GM18507 (cell line): ENCODE measurements at regions not wholly inside any gene's neighbourhood (a gene's known extent, or its start where the extent isn't known, plus 50 kb on each side); places are given as distances from the start of the nearest gene placed in this dataset.

Source experiments
- DNase-seq: peaks from one replicate; pipeline ENCODE4 v3.0.0; 2011; ENCODE audit warnings: low read depth; ENCODE audit not compliant: insufficient read length; ENCODE audit errors: extremely low spot score
- FAIRE-seq: peaks from 2 replicates; lab custom pipeline; 2011; peaks lifted over from hg19 to GRCh38; lab: Jason Lieb, UNC

DNA sequence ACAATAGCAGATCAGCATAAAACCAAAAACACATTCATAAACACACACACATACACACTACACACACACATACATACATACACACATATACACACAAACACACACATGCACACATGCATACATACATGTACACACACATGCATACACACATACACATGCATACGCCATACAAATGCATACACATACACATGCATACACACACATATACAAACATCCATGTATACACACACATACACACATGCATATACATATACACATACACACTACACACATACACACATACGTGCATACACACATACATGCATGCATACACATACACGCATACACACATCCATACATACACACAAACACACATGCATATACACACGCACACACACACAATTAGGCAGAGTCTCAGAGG is 490.1 kb downstream of the TNS1 start:
- DNase-seq (no peak), FAIRE-seq (no peak)

DNA sequence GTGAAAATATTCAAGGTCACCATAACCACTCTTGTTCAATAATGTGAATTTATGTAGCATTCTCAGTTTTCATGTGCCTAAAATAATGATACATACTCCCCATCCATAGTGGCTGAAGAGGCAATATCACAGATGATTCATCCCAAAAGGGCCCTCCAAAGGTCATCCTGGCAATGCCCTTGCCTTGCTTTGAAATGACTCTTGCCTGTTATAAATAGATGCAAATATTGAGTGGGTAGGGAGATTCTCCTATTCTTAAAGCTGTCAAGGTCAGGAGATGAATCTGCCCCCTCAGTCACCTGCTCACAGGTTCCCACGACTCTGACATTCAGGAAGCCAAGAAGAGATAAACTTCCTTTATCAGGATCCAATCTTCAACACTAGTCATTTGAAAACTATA is 490.5 kb downstream of the TNS1 start:
- FAIRE-seq (no peak), DNase-seq (no peak)

DNA sequence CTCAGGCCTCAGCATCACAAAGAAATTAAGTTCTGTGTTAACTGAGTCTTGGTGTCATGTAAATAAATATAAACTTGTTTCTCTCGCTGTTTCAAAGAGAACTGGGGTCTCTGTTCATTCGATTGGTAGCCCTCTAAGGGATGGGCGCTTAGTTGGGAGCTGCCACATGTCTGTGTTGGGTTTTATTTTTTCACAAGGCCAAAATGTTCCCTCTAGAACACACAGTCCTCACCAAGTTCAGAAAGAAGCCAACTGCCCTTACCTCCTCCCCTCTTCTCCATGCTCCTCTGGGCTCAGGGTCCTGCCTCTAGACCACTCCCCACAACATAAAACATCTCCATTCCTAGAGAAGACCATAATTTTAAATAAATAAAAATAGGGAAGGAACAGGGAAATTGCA is 490.9 kb downstream of the TNS1 start:
- FAIRE-seq: no peak
- DNase-seq: no peak

DNA sequence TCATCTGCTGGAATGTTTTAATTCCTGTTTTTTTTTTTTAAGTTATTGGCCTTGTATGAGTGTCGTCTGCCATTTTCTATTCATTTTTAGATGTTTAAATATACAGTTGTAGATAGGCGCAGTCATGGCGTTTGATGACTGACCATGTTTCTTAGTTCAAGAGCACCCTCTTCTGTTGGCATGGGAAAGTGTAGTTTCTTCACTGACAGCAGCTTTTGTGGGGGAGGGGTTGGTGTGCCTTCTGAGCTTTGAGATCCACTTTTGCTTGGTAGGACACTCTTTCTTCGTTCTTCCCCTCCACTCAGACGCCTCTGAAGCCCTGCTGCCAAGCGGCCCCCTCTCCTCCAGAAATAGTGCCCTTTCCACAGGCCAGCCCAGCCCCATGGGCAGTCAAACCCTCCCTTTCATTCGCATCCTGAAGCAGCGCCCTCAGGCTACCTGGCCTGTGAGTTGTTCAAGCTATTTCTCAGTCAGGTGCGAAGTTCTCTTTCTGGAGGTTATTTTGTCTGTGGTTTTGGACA is 492.0 kb downstream of the TNS1 start:
- FAIRE-seq (peak; percentile 88), DNase-seq (peak; percentile 40)

DNA sequence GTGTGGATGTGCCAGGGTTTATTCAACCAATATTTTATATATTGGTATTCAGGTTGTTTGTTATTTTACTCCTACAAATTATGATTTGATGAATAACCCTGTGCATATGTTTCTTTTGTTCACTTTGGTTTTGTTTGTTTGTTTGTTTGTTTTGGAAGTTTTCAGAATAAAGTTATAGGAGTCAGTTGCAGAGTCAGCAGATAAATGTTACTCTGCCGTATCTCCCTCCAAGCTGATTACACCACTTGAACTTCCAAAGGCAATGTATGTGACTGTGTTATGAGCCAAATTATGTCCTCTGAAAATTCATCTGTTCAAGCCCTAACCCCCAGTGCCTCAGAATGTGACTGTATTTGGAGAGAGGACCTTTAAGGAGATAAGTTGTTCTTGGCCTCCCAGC is 497.5 kb downstream of the TNS1 start:
- FAIRE-seq (no peak), DNase-seq (no peak)

DNA sequence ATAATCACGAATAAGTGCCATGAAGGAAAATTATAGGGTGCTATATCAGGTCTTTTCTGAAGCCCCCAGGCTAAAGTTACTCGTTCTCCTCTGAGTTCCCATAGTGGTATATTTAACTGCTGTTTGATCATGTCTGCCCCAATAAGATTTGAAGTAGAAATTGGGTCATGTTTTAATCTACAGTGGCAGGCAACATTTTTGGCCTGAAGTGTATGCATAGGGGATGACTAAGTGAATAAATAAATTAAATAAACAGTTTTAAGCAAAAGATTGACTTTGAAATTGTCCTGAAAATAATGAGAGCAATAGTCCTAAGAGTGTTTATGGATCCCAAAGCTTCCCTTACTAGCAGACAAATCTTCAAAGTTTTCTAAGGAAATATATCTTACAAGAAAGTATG is 500.9 kb downstream of the TNS1 start:
- FAIRE-seq: no peak

DNA sequence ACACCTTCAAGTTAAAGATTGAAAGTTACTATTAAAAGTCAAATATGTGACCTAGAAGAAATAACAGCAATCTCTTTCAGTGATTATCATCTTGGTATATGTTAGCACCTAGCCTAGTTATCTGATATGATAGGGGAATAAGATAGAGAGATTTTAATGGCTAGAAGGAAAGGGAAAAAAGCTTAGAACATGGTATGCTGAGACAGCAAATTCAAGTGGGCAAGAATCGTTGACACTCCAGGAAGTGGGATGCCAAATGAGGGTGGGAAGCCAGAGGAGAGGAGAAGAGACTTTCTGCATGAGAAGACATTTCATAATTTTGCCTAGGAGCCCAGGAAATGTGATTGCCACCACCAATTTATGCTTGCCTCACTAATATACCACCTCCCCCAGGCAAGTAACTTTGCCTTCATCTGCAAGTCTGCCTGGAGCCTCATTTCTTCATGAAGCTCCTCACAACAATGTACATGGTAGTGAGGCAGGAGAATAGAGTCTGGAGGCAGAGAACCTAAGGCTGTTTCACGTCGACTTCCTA is 504.9 kb downstream of the TNS1 start:
- no peak for FAIRE-seq

More for the DNA sequence above, 500.9 kb downstream of the TNS1 start:
- DNase-seq: no peak

DNA sequence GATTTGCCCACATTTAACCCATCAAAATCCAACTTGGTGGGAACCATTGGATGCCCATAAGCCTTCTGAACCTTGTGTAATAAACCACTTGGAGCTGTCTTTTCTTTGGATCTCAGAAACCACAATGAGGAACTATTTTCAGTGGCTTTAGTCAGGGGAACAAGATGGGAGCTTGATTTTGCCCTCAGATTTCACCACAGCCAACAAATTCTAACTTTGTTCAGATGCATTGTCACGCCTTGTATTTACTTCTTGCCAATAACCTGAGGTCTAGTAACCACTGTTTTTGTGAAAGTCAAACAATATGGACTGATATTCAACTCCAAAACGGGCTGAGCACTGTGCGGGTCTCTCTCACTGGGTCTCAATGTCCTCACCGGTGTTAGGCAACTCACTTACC is 508.2 kb downstream of the TNS1 start:
- FAIRE-seq (no peak), DNase-seq (no peak)

More for the DNA sequence above, 504.9 kb downstream of the TNS1 start:
- DNase-seq: no peak

DNA sequence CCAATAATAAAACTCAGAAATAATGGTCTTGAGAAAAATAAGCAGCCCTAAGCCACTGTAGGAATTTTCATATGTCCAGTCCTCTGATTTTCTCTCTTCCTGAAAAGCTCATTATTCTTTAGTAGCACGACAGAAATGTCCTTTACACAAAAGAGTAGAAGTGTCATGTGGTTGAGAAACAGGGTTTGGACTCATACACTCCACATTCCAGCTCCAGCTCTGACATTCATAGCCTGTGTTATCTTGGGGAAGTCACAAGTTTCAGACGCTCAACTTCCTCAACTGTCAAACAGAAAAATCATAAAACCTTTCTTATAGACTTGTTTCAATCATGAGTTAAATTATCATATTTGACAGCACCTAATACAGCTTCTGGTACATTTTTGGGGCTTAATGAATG is 511.5 kb downstream of the TNS1 start:
- FAIRE-seq (no peak), DNase-seq (no peak)

DNA sequence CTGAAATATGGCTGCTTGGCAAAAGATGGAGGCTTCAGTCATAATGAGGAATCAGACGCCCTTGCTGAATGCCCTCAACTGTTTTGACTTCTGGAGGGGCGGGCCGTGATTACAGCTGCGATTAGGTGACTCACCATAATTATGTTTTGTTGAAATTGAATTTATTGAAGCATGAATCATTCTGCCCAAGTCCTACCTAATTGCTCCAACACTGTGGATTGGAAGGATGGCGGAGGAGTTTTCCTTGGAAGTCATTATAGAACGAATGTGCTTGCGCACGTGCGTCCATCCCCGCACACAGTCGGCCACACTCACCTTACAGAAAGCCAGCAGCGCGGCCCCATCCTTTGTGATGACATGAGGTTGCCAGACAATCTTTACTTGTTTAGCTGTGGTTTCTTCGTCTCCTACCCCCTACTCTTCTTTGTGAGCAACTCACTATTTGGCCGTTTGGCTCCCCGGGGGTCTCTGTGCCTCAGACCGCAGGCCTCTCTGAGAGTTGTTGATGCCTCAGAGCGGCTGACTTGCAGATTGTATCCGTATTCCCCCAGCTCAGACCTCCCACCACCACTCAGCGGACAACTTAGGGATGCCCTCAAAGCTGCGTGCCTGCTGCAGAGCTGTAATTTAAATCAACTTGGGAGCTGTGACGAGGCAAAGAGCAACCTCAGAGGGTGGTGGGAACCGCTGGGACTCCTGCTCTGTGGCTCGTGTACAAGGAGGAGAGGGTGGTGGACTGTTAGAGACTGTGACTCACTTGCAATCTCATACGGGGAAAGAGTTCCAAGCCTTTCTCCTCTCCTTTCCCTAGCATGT is 513.4 kb downstream of the TNS1 start:
- DNase-seq (no peak), FAIRE-seq (no peak)

DNA sequence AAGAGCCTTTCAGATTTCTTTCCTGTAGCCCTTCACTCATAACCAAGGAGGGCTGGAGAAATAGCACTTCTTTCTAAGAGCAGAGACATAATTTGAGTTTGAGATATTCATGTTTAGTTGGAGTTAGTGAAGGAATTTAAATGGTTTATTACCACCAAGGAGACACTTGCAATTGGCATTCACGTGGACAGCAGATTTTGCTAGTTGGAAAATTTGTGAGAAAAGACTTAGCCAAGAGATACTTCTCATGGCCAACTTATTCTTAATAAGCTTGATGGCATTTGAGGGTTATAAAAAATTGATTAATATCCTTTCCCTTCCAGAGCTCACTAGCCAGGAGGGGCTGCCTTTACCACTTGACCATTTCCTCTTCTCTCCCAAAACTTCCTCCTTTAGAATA is 518.7 kb downstream of the TNS1 start:
- DNase-seq (no peak), FAIRE-seq (no peak)

DNA sequence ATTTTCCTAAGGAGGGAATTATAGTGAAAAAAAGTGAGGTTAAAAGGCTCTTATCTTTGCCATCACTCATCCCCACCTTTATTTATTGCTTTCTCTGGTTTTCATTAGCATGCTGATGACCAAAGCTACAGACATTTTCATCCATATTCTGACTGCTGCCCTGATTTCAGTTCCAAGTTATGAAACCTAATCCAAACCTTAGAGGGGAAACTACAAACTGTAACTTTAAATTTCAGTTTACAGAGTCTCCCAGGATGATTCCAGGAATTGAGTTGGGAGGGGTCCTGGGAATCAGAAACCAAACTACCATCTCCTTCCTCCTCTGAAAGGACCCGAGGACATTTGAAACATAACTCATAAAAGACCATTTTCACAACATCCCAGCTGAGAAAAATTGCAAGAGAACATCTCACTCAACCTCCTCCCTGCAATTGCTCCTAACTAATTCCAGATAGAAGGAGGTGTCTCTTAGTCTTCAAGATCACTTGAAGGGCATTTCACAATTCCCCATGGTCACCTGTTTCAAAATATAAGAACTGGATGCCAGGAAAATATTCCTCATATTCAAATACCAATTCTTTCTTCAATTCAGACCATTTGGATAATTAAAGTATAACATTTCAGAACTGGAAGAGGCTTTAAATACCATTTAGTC is 520.6 kb downstream of the TNS1 start:
- DNase-seq (no peak), FAIRE-seq (no peak)

DNA sequence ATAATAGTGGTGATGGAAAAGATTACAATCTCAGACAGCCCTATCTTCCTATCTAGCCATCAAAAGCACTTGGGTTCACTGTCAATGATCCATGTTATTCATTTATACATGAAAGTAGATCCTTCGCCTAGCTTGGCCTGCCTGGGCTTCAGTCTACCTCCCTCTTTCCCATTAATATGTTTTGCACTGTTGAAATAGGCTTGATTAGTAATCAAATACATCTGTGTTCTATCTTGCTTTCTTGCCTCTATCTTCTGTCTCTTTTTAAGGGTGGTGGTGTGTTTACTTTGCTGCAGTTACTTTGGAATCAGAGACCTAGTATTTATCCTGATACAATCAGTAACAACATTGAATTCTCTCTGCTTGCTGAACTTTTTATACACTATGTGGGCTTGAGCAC is 521.2 kb downstream of the TNS1 start:
- DNase-seq (no peak), FAIRE-seq (no peak)

DNA sequence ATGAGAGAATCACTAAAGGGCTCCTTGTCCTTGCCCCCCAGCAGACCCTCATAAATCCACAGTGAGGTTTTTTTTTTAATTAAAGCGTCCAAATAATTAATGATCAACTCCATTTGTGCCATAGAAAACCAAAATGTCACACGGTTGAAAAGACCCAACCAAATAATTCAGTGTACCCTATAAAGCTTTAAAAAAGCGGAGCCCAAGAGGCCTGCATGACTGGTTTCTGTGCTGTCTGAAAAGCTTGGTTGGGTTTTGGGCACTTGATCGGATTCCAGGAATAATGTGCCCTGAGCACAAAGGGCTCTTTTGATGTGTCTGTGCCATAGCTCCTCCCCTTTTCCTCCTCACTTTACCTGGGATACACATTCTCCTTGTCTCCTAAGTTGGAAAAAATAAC is 523.2 kb downstream of the TNS1 start:
- no peak for FAIRE-seq
- no peak for DNase-seq

DNA sequence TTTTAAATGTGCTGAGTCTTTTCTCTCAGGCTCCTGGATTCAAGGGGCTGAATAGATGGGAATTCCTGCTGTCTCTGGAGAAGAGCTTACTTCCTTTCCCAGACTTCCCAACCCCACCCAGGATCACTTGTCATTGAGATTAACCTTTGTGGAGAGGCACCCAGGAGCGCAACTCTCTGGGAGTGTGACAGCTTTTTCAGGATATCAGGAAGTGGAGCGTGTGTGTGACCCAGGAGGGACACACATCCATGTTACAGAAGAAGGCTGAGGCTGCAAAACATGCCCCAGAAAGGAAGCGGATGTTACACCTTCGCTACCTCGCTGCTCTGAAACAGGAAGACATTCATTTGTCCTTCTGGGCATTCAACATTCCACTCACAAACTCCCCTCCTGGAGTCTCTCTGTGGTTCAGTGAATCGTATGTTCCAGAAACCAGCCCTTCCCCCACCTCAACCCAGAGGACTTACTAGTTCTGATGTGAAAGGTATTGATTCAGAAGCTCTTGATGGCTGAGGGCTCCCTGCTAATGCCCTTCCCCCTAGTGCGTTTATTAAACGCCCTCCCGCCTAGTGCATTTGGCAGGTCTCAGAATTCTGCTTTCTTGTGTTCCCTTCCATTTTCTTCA is 523.9 kb downstream of the TNS1 start:
- DNase-seq: no peak
- FAIRE-seq: no peak

DNA sequence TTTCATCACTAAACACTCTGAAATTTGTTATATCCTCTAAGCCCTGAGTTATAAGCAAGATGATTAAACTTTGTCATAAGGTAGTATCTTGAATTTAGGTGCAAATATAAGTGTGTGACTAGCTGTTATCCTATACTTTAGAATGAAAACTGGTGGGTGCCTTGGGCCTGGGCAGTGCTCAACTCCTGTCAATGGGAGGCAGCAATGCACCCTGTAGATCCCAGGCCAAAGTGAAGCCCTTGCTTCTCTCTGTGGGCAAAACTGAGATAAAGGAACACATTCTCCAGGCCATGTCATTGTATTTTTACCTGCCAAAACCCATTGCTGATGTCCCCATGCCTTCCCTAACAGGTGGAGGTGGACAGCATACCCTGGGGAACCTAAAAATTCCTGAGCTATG is 525.2 kb downstream of the TNS1 start:
- DNase-seq (no peak), FAIRE-seq (no peak)

DNA sequence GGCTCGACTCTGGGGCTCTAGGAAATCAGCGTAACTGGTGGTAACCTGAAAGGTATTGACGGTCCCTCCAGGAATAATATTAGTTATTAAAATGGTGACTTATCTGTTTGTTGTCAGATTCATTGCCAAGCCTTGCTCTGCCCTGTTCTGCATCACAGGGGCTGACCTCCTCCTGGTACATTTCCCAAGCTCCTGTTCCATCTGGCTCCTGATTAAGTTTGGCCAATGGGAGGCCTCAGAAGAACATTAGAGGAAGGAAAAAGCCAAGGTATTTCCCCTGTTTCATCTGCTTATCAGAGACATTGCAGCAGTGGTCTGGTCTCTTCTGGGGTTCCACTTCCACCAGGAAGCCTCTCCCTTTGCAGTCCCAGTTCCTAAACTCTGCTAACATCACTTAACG is 527.0 kb downstream of the TNS1 start:
- no peak for FAIRE-seq

DNA sequence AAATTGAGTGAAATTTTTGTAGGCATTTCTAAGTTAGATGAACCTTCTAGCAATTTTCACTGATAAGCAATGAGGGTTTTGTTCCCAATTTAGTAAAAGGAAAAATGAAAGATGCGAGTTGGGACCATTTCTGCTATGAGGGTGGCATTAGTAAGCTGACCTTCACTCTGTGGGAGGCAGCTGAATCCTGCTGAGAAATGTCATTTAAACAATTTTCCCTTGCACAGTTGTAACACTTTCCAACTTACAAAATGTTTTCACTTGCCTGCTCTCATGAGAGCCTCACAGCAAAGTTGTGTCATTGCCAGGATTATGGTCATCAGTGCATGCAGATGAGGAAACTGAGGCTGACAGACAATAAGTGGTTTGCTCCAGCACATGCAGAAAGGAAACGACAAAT is 527.7 kb downstream of the TNS1 start:
- no peak for DNase-seq
- FAIRE-seq: no peak

More for the DNA sequence above, 527.0 kb downstream of the TNS1 start:
- DNase-seq: no peak

DNA sequence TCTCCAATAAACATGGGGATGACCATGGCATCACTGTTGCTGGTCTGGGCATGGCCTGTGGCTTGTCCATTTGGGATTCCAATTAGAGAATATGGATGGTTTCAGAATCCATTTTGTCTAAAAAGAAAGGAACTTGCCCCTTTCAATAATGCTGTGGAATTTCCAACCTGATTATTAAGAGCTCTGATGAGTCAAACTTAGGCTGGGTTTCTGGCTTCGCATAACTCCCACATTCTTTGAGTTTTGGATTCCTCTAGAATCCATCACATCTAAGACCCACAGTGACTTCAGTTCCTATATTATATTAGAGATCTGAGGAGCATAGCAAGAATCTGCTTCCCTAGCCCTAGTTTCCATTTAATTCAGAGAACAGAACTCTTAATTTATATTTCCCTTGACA is 531.5 kb downstream of the TNS1 start:
- no peak for FAIRE-seq
- no peak for DNase-seq

DNA sequence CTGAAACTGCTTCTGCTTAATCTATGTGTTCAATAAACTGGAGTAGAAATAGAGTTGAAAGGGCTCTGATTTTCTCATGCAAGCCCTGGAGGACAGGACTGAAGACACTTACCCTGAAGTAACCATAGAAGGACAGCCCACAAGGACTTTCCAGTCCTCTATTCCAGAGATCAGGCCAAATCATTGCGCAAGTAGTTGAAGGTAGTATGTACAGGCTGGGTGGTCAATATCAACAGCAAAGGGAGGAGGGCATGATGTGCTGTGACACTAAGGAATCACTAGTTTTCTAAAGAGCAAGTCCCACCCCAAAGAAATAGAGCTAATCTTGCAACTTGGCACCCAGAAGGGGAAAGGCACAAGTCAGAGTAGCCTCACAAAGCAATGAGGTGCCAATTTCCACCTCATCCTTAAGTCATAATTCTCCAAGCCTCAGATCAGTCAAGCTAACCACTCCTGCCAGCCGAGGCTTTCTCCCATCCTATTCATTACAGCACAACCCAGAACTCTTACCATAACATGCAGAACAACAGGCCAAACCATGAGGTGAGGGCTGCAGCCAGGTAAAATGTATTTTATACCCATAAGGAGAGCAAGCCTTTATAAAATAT is 533.5 kb downstream of the TNS1 start:
- FAIRE-seq: no peak
- no peak for DNase-seq
